HepG2 (cell line): ENCODE measurements at regions not wholly inside any gene's neighbourhood (a gene's known extent, or its start where the extent isn't known, plus 50 kb on each side); places are given as distances from the start of the nearest gene placed in this dataset.

Source experiments
- ATAC-seq: fragments of 200-7000 bp; cut with Tn5 transposase; 3 replicates; pipeline ENCODE4 v1.9.1; 2020; ENCODE audit warnings: mild to moderate bottlenecking, moderate library complexity
- BruUV-seq: library from RNA; stranded (reverse); fragments of 400-500 nt; replicated peaks from 2 replicates; lab custom pipeline; 2021; lab: Mats Ljungman, UMichigan
- CTCF ChIA-PET: fragments of 300-600 bp; formaldehyde crosslinking; extraction: SDS; loops from one replicate; lab custom pipeline; 2021; ENCODE audit warnings: low total read pairs, inconsistent platforms, low intra/inter-chr PET ratio; lab: Yijun Ruan, JAX
- POLR2A ChIA-PET: fragments of 350-600 bp; sonication (Branson Sonifier 250); formaldehyde crosslinking; loops from one replicate; lab custom pipeline; 2020; ENCODE audit warnings: antibody characterized with exemption, inconsistent platforms; lab: Yijun Ruan, JAX
- DNase-seq: peaks from one replicate; pipeline ENCODE4 v3.0.0-alpha.2; 2015; ENCODE audit warnings: low spot score
- FAIRE-seq: peaks from 3 replicates; lab custom pipeline; 2011; peaks lifted over from hg19 to GRCh38; lab: Jason Lieb, UNC
- H2AFZ ChIP-seq: one replicate; pipeline ENCODE4 v1.6.1; 2011; ENCODE audit warnings: low read length, inconsistent platforms
- H3K27ac ChIP-seq: fragments of 300-600 bp; 3 replicates; pipeline ENCODE4 v1.8.0; 2011; ENCODE audit warnings: mixed run types, mild to moderate bottlenecking, mixed read lengths, low read length, inconsistent platforms; ENCODE audit not compliant: insufficient read depth; ENCODE audit errors: extremely low read length
- H3K27me3 ChIP-seq, 2 experiments: fragments of 200-600 bp in 1 of 2; 2 replicates in 1 of 2; 3 replicates in 1 of 2; pipeline versions ENCODE4 v1.6.0 to v1.8.0; 2011; ENCODE audit warnings: low read length in 2 of 2, mild to moderate bottlenecking in 2 of 2, moderate library complexity in 2 of 2, inconsistent platforms in 1 of 2; ENCODE audit not compliant: insufficient read depth in 2 of 2, control insufficient read depth in 1 of 2
- H3K36me3 ChIP-seq, 2 experiments: fragments of 200-600 bp in 1 of 2; replicated peaks in 1 of 2; 2 replicates in 1 of 2; 3 replicates in 1 of 2; pipeline versions ENCODE4 v1.5.1 to v1.8.0; 2011; ENCODE audit warnings: low read length in 2 of 2, inconsistent platforms in 1 of 2; ENCODE audit not compliant: insufficient read depth in 2 of 2, control insufficient read depth in 1 of 2
- H3K4me1 ChIP-seq: 2 replicates; pipeline ENCODE4 v1.5.1; 2012; ENCODE audit warnings: low read length, inconsistent platforms; ENCODE audit not compliant: insufficient read depth
- H3K4me2 ChIP-seq: 2 replicates; pipeline ENCODE4 v1.6.0; 2011; ENCODE audit warnings: low read depth, low read length, inconsistent platforms
- H3K4me3 ChIP-seq, 3 experiments: fragments of 200-600 bp in 1 of 3; sonication (generic), shearing (Covaris generic) in 1 of 3; replicated peaks in 1 of 3; 2 replicates each; pipeline ENCODE4 v1.5.1; 2011 to 2016; ENCODE audit warnings: low read length in 3 of 3, inconsistent platforms in 2 of 3, low read depth in 2 of 3, mild to moderate bottlenecking in 2 of 3, control low read depth in 1 of 3, mixed read lengths in 1 of 3; ENCODE audit not compliant: insufficient read depth in 1 of 3
- H3K79me2 ChIP-seq: one replicate; pipeline ENCODE4 v1.6.1; 2011; ENCODE audit warnings: low read length, inconsistent platforms; ENCODE audit not compliant: insufficient read depth
- H3K9ac ChIP-seq: 2 replicates; pipeline ENCODE4 v1.6.0; 2011; ENCODE audit warnings: mild to moderate bottlenecking, low read depth, low read length, inconsistent platforms; ENCODE audit not compliant: insufficient read depth
- H3K9me3 ChIP-seq: 2 replicates; pipeline ENCODE4 v1.5.1; 2012; ENCODE audit warnings: mild to moderate bottlenecking, low read length
- H4K20me1 ChIP-seq: 2 replicates; pipeline ENCODE4 v1.6.0; 2011; ENCODE audit warnings: inconsistent platforms, mild to moderate bottlenecking, low read length, moderate library complexity; ENCODE audit not compliant: insufficient read depth
- AHR ChIP-seq: IDR thresholded peaks from 2 replicates; pipeline ENCODE4 v1.6.1; 2018; ENCODE audit warnings: missing genetic modification reagents, missing compliant biosample characterization
- ARID2 ChIP-seq: sonication (generic); formaldehyde crosslinking; IDR thresholded peaks from 2 replicates; pipeline ENCODE4 v1.8.1; 2022; ENCODE audit warnings: mild to moderate bottlenecking, missing genetic modification reagents, borderline replicate concordance
- ATAD3A ChIP-seq: sonication (generic); formaldehyde crosslinking; IDR thresholded peaks from 2 replicates; pipeline ENCODE4 v1.4.0; 2020; ENCODE audit warnings: missing genetic modification reagents
- CBX5 ChIP-seq: sonication (generic); formaldehyde crosslinking; IDR thresholded peaks from 2 replicates; pipeline ENCODE4 v1.4.0; 2020; ENCODE audit warnings: missing genetic modification reagents, borderline replicate concordance
- CERS6 ChIP-seq: sonication (generic); formaldehyde crosslinking; IDR thresholded peaks from 2 replicates; pipeline ENCODE4 v1.5.0; 2020; ENCODE audit warnings: missing genetic modification reagents
- JUNB ChIP-seq: sonication (generic); formaldehyde crosslinking; IDR thresholded peaks from 2 replicates; pipeline ENCODE4 v1.8.0; 2022; ENCODE audit warnings: missing genetic modification reagents, mild to moderate bottlenecking, borderline replicate concordance
- KDM1A ChIP-seq: IDR thresholded peaks from 2 replicates; pipeline ENCODE4 v1.6.1; 2016; ENCODE audit warnings: missing compliant biosample characterization
- NAIF1 ChIP-seq: sonication (generic); formaldehyde crosslinking; IDR thresholded peaks from 2 replicates; pipeline ENCODE4 v1.5.0; 2020; ENCODE audit warnings: mild to moderate bottlenecking, missing genetic modification reagents, borderline replicate concordance
- RBM39 ChIP-seq: fragments of 200-400 bp; formaldehyde crosslinking; IDR thresholded peaks from one replicate; pipeline ENCODE4 v1.6.1; 2018; ENCODE audit warnings: antibody characterized with exemption, mild to moderate bottlenecking, low read depth, low read length; ENCODE audit not compliant: poor library complexity, severe bottlenecking
- SNAPC2 ChIP-seq: sonication (generic); formaldehyde crosslinking; IDR thresholded peaks from 2 replicates; pipeline ENCODE4 v1.8.1; 2022; ENCODE audit warnings: mild to moderate bottlenecking, missing genetic modification reagents
- TOE1 ChIP-seq: sonication (generic); formaldehyde crosslinking; IDR thresholded peaks from 2 replicates; pipeline ENCODE4 v1.4.0; 2020; ENCODE audit warnings: mild to moderate bottlenecking, missing genetic modification reagents
- ZNF121 ChIP-seq: sonication (generic); formaldehyde crosslinking; IDR thresholded peaks from 2 replicates; pipeline ENCODE4 v1.5.0; 2020; ENCODE audit warnings: mild to moderate bottlenecking, missing genetic modification reagents
- ZNF451 ChIP-seq: sonication (generic); formaldehyde crosslinking; IDR thresholded peaks from 2 replicates; pipeline ENCODE4 v1.5.0; 2020; ENCODE audit warnings: mild to moderate bottlenecking, missing genetic modification reagents
- ZSCAN12 ChIP-seq: sonication (generic); formaldehyde crosslinking; IDR thresholded peaks from 2 replicates; pipeline ENCODE4 v1.9.0; 2021; ENCODE audit warnings: mild to moderate bottlenecking, missing genetic modification reagents
- WGBS: methylation state at CpG from one replicate; pipeline ENCODE4 v1.1.6; 2017; ENCODE audit warnings: low lambda C conversion rate; 5-methylcytosine and 5-hydroxymethylcytosine counted together
- in situ Hi-C: cut with HindIII; loops from 2 replicates; pipeline ENCODE4 v1.10.0; 2017; ENCODE audit warnings: low pct_unique_long_range_greater_than_20kb; ENCODE audit not compliant: extremely low pct_ligation_motif_present
- intact Hi-C: fragments of 100-400 bp; cut with micrococcal nuclease; formaldehyde crosslinking; loops from one replicate; pipeline ENCODE4 v1.10.0; 2022; ENCODE audit not compliant: unreplicated experiment
- TF ChIP-seq, protein P1 (sequence below): sonication (generic); formaldehyde crosslinking; IDR thresholded peaks from 2 replicates; pipeline ENCODE4 v1.4.0; 2020; ENCODE audit warnings: low read depth, mild to moderate bottlenecking, missing genetic modification reagents
- TF ChIP-seq, protein P2 (sequence below): sonication (generic); formaldehyde crosslinking; IDR thresholded peaks from 2 replicates; pipeline ENCODE4 v1.4.0; 2020; ENCODE audit warnings: missing genetic modification reagents
- TF ChIP-seq, protein P3 (sequence below): sonication (generic); formaldehyde crosslinking; IDR thresholded peaks from 2 replicates; pipeline ENCODE4 v1.9.0; 2021; ENCODE audit warnings: missing genetic modification reagents, borderline replicate concordance

DNA sequence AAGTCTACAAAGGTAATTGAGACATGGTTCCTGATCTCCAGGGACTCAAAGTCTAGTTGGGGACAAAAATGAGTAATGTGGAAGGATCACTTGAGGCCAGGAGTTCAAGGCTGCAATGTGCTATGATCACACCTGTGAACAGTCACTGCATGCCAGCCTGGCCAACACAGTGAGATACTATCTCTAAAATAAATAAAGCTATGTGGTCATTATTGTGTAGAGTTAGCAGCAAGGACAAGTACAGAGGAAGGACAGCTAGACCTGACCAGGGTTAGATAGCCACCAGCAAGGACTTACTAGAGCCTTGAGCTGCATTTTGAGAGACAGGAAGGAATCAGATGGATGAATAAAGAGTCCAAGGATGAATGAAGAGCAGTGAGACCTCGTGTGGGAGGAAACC is 166.5 kb downstream of the MINAR1 start (continued):
- TF ChIP-seq CERS6 (CRISPR knock-in tag), result no peak
- TF ChIP-seq ZNF121 (CRISPR knock-in tag), result peak; percentile 76
- no peak for TF ChIP-seq ATAD3A
- TF ChIP-seq AHR (CRISPR knock-in tag), result no peak
- TF ChIP-seq, protein P1, sequence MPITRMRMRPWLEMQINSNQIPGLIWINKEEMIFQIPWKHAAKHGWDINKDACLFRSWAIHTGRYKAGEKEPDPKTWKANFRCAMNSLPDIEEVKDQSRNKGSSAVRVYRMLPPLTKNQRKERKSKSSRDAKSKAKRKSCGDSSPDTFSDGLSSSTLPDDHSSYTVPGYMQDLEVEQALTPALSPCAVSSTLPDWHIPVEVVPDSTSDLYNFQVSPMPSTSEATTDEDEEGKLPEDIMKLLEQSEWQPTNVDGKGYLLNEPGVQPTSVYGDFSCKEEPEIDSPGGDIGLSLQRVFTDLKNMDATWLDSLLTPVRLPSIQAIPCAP, result no peak
- no peak for TF ChIP-seq CBX5 (CRISPR knock-in tag)
- no peak for TF ChIP-seq RBM39

DNA sequence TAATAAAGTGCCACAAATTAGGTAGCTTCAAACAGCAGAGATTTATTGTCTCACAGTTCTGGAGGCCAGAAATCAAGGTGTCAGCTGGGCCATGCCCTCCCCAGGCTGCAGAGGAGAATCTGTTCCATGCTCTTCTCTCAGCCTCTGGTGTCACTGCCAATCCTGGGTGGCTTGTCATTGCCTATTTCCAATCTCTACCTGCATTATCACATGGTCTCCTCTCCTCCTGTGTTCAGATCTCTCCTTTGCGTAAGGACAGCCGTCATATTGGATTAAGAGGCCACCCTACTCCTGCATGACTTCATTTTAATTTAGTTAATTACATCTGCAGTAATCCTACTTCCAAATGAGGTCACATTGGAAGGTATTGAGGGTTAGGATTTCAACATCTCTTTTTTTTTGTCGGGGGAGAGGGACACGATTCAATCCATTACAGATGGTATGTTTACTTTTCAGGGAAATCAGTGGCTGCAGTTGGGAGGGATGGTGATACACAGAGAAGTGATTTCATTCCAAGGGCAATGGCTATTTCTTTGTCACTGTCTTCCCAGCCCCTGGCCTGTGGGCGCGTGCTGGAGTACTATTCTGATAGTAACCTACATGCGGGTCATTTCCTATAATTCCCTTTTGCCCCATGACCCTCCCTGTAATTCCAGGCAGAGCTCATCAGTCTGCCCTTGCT is 169.4 kb downstream of the MINAR1 start:
- Histone ChIP-seq H3K4me2 (no peak overlapping the region), H3K27me3 (peaks cover 0 to 12% of the 10 kb centered on the region in 2 experiments; a peak in 2 of 5 replicates), H3K36me3 (no peaks in the 10 kb centered on the region), H3K27ac (no peak overlapping the region), H2AFZ (no peak overlapping the region), H3K9ac (no peak overlapping the region), H3K79me2 (no peaks in the 10 kb centered on the region), H3K9me3 (no peaks in the 10 kb centered on the region), H4K20me1 (no peaks in the 10 kb centered on the region), H3K4me3 (no peak overlapping the region), H3K4me1 (no peaks in the 10 kb centered on the region)
- CTCF ChIA-PET, result no interaction called here
- POLR2A ChIA-PET, result no interaction called here
- intact Hi-C loops, result no loop called here
- BruUV-seq, result no TSS peak
- no peak for ATAC-seq
- DNase-seq, result no peak
- FAIRE-seq, result no peak
- in situ Hi-C loops, result no loop called here
- 44% methylated on average over 7 of the region's 7 CpGs for WGBS
- TF ChIP-seq, protein P2, sequence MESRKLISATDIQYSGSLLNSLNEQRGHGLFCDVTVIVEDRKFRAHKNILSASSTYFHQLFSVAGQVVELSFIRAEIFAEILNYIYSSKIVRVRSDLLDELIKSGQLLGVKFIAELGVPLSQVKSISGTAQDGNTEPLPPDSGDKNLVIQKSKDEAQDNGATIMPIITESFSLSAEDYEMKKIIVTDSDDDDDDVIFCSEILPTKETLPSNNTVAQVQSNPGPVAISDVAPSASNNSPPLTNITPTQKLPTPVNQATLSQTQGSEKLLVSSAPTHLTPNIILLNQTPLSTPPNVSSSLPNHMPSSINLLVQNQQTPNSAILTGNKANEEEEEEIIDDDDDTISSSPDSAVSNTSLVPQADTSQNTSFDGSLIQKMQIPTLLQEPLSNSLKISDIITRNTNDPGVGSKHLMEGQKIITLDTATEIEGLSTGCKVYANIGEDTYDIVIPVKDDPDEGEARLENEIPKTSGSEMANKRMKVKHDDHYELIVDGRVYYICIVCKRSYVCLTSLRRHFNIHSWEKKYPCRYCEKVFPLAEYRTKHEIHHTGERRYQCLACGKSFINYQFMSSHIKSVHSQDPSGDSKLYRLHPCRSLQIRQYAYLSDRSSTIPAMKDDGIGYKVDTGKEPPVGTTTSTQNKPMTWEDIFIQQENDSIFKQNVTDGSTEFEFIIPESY (CRISPR knock-in tag), result no peak
- TF ChIP-seq ARID2, result no peak
- no peak for TF ChIP-seq ZSCAN12 (CRISPR knock-in tag)
- TF ChIP-seq TOE1, result no peak
- no peak for TF ChIP-seq ZNF451 (CRISPR knock-in tag)
- TF ChIP-seq SNAPC2 (CRISPR knock-in tag), result no peak
- TF ChIP-seq NAIF1 (CRISPR knock-in tag), result no peak
- no peak for TF ChIP-seq KDM1A
- no peak for TF ChIP-seq JUNB
- TF ChIP-seq, protein P3, sequence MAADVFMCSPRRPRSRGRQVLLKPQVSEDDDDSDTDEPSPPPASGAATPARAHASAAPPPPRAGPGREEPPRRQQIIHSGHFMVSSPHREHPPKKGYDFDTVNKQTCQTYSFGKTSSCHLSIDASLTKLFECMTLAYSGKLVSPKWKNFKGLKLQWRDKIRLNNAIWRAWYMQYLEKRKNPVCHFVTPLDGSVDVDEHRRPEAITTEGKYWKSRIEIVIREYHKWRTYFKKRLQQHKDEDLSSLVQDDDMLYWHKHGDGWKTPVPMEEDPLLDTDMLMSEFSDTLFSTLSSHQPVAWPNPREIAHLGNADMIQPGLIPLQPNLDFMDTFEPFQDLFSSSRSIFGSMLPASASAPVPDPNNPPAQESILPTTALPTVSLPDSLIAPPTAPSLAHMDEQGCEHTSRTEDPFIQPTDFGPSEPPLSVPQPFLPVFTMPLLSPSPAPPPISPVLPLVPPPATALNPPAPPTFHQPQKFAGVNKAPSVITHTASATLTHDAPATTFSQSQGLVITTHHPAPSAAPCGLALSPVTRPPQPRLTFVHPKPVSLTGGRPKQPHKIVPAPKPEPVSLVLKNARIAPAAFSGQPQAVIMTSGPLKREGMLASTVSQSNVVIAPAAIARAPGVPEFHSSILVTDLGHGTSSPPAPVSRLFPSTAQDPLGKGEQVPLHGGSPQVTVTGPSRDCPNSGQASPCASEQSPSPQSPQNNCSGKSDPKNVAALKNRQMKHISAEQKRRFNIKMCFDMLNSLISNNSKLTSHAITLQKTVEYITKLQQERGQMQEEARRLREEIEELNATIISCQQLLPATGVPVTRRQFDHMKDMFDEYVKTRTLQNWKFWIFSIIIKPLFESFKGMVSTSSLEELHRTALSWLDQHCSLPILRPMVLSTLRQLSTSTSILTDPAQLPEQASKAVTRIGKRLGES (CRISPR knock-in tag), result no peak
